GM13977 (cell line): ENCODE measurements at regions not wholly inside any gene's neighbourhood (a gene's known extent, or its start where the extent isn't known, plus 50 kb on each side); places are given as distances from the start of the nearest gene placed in this dataset.

Experiments used
- DNase-seq: peaks from one replicate; pipeline ENCODE4 v3.0.0; 2012; ENCODE audit warnings: low spot score
- in situ Hi-C: fragments of 300-500 bp; cut with MboI; formaldehyde crosslinking; loops from one replicate; pipeline ENCODE4 v1.12.0; 2022; ENCODE audit warnings: low sequenced_read_pairs, low pct_unique_long_range_greater_than_20kb, mixed read lengths, inconsistent platforms; ENCODE audit not compliant: unreplicated experiment
- TF ChIP-seq, protein P1 (sequence below): IDR thresholded peaks from 2 replicates; pipeline ENCODE4 v1.5.1; 2012; ENCODE audit warnings: mild to moderate bottlenecking, control low read depth; ENCODE audit not compliant: insufficient read depth; ENCODE audit errors: extremely low read depth, missing control alignments

DNA sequence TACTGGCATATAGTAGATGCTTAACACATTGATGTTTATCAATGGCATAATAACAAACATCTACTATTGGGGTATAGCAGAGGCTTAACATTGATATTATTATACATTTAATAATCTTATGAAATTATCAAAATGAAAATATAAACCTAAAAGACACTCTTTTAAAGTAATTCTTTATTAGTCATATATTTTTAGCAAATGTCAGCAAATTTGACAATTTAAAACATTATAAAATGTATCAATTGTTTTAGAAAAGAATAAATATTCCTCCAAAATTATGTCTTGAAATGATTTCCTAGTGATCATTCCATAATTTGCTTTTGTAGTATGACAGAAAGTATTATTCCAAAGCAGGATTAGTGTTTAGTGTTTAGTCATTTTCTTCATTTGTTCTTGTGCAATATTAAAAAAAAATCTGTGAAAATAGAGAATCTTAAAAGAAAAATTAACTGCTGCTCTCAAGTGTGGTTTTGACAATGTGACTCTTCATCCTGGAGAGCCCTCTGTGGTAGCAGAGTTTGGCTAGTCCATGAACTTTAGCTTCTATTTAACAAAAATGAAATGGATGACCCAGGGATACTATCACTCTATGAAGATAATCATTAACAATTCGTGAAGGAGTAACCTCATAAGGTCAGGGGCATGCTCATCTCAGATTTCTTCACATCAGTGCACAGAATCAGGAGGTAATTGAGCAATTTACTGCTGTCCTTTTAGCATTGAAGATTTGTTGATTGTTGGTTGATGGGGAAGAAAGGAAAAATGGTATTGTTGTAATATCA, 1018.5 kb downstream of the LRFN5 start:
- TF ChIP-seq, protein P1, sequence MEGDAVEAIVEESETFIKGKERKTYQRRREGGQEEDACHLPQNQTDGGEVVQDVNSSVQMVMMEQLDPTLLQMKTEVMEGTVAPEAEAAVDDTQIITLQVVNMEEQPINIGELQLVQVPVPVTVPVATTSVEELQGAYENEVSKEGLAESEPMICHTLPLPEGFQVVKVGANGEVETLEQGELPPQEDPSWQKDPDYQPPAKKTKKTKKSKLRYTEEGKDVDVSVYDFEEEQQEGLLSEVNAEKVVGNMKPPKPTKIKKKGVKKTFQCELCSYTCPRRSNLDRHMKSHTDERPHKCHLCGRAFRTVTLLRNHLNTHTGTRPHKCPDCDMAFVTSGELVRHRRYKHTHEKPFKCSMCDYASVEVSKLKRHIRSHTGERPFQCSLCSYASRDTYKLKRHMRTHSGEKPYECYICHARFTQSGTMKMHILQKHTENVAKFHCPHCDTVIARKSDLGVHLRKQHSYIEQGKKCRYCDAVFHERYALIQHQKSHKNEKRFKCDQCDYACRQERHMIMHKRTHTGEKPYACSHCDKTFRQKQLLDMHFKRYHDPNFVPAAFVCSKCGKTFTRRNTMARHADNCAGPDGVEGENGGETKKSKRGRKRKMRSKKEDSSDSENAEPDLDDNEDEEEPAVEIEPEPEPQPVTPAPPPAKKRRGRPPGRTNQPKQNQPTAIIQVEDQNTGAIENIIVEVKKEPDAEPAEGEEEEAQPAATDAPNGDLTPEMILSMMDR = no peak
- DNase-seq = no peak
- in situ Hi-C loops = no loop called here

- TF ChIP-seq, protein P1 = no peak
- in situ Hi-C loops = no loop called here
- DNase-seq = no peak
These were observed 1010.3 kb downstream of the LRFN5 start for GRCh38 chr14:42617005-42617404.

DNA sequence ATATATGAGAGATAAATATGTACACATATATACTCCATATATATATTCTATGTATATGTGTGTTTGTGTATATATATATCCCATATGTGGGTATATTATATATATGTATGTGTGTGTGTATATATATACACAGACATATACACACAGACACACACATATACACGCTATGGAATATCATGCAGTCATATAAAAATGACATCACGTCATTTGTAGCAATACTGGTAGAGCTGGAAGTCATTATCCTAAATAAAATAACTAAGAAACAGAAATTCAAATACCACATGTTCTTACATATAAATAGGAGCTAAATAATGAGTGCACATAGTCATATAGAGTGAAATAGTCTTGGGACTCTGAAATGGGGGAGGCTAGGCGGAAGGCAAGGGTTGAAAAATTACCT, 1000.2 kb downstream of the LRFN5 start:
- in situ Hi-C loops = no loop called here
- no peak for DNase-seq
- TF ChIP-seq, protein P1 = no peak

DNA sequence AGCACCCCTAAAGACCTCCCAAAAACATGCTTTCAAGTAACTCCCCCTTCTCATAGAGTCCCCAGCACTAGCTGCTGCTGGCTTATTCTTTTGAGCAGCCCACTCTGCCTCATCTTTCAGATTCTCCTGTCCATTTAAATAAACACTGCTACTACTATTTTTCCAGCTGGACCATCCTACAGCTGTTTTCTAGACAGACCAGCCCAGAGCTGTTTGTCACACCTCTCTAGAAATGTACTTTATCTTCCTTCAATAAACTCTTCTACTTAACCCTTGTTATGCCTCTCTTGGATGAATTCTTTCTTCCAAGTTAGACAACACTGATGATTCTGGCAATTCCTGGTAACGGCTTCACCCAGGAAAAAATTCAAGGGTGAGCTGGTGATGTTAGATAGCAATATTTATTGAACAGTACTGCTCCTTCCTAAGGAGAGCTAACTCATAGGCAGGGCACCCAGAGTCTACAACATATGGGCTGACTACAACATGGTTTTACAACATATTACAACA, 995.7 kb downstream of the LRFN5 start:
- no peak for DNase-seq
- TF ChIP-seq, protein P1 = no peak
- in situ Hi-C loops = no loop called here

DNA sequence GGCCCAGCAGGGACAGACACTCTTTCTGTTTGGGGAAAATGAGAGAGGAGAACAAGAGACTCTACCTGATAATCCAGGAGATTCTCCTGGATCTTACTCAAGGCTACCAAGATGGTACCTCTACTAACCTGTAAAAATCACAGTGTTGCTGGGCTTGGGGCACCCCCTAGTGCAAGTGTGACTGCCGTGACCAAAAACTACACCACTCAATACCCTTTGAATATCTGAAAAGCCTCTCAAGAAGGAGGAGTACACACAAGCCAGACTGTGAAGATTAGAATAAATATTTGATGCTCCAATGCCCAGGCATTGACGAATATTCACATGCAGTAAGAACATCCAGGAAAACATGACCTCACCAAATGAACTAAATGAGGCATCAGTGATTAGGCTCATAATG, 965.4 kb downstream of the LRFN5 start:
- in situ Hi-C loops = no loop called here
- no peak for DNase-seq
- TF ChIP-seq, protein P1 = no peak

DNA sequence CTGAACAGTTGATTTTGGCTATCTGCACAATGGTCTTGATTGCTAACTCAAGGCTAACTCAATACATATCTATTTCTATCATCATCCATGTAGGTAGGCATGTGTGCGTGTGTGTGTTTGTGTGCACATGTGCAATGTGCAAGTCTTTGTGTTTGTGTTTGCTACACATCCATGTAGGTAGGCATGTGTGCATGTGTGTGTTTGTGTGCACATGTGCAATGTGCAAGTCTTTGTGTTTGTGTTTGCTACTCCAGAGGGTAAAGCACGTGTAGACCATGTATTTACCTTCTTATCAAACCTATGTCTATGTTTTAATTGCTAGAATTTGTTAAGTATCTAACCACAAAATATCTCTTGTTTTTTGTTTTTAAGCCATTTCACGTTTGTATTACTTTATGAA, 962.6 kb downstream of the LRFN5 start:
- DNase-seq = no peak
- in situ Hi-C loops = no loop called here
- TF ChIP-seq, protein P1 = no peak

DNA sequence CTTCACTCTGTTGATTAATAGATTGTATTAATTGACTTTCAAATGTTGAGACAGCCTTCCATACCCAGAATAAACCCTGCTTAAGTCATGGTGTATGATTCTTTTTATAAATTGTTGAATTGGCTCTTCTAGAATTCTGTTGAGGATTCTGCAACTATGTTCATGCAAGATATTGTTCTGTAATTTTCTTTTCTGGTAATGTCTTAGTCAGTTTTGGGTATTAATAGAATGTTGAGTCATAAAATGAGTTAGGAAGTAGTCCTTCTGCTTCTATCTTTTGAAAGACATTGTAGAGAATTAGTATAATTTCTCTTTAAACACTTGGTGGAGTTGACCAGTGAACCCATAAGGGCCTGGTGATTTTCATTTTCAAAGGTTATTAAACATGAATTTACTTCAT, 958.9 kb downstream of the LRFN5 start:
- no peak for DNase-seq
- TF ChIP-seq, protein P1 = no peak
- in situ Hi-C loops = no loop called here
